SK-N-MC (cell line): ENCODE measurements at regions not wholly inside any gene's neighbourhood (a gene's known extent, or its start where the extent isn't known, plus 50 kb on each side); places are given as distances from the start of the nearest gene placed in this dataset.

Experiments used
- EZH2 ChIP-seq: fragments of 200-600 bp; sonication (generic); IDR thresholded peaks from one replicate; pipeline ENCODE4 v1.6.1; 2017; ENCODE audit warnings: antibody characterized with exemption
- POLR2AphosphoS5 ChIP-seq: IDR thresholded peaks from 2 replicates; pipeline ENCODE4 v1.6.1; 2012; ENCODE audit warnings: mild to moderate bottlenecking, low read depth, low read length, borderline replicate concordance

DNA sequence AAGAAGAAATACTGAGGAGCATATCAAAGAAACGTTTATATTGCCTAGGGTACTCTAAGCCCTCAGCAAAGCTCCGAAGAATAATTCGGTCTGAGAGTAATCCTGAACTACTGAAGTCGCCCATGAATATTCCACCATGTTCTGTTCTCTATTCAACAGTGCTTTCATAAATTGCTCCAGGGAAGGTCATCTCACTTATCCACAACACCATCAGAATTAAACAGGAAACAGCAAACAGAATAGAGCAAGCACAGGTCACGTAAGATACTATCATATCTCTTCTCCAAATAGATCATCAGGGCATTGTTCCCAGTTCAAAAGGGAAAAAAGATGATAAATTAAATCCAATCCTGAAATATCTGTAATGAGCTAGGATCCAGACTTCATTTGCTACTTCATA lies 325.6 kb downstream of the DEPDC1B start:
- TF ChIP-seq EZH2, result no peak
- no peak for TF ChIP-seq POLR2AphosphoS5
